ENCODE measurements at regions not wholly inside any gene's neighbourhood (a gene's known extent, or its start where the extent isn't known, plus 50 kb on each side); places are given as distances from the start of the nearest gene placed in this dataset.

- TF ChIP-seq REST (IDR thresholded peaks at IDR 0.05; ENCODE audit: insufficient read depth in 1 of 2, low read depth in 2 of 2, low read length in 2 of 2) (no peak), TAF1 (IDR thresholded peaks at IDR 0.05; ENCODE audit: borderline replicate concordance, insufficient read depth, low read length) (no peak), POLR2AphosphoS5 (IDR thresholded peaks at IDR 0.05; ENCODE audit: low read depth, low read length) (no peak), SIN3A (IDR thresholded peaks at IDR 0.05; ENCODE audit: borderline replicate concordance, insufficient read depth, low read length) (no peak), FOXP2 (optimal IDR thresholded peaks at IDR 0.05; ENCODE audit: borderline replicate concordance, extremely low read depth, extremely low read length, insufficient read depth) (no peak)
Observed at GRCh38 chr5:104326966-104327365, 764.4 kb upstream of the NUDT12 start.

Measured in PFSK-1 (cell line).